SKM-1 (cell line): ENCODE measurements at regions not wholly inside any gene's neighbourhood (a gene's known extent, or its start where the extent isn't known, plus 50 kb on each side); places are given as distances from the start of the nearest gene placed in this dataset.

Experiments
- DNase-seq: peaks from one replicate; lab custom pipeline; 2025; ENCODE audit not compliant: unreplicated experiment; lab: John Stamatoyannopoulos, UW

GRCh38 chr2:121120991-121121390 lies 164.0 kb downstream of the TFCP2L1 start:
- no peak for DNase-seq

GRCh38 chr2:121121661-121122060 lies 163.3 kb downstream of the TFCP2L1 start:
- DNase-seq: no peak

- DNase-seq: no peak
Measured at GRCh38 chr2:121123268-121123667, 161.7 kb downstream of the TFCP2L1 start.

GRCh38 chr2:121124330-121124729 lies 160.7 kb downstream of the TFCP2L1 start:
- DNase-seq: no peak

- no peak for DNase-seq
Measured at GRCh38 chr2:121125350-121125749, 159.7 kb downstream of the TFCP2L1 start.

- DNase-seq: no peak
Measured at GRCh38 chr2:121128741-121129659, 156.0 kb downstream of the TFCP2L1 start.

GRCh38 chr2:121129692-121130091 lies 155.3 kb downstream of the TFCP2L1 start:
- DNase-seq: no peak

GRCh38 chr2:121130301-121130850 lies 154.6 kb downstream of the TFCP2L1 start:
- no peak for DNase-seq

GRCh38 chr2:121131375-121131774 lies 153.6 kb downstream of the TFCP2L1 start:
- no peak for DNase-seq

GRCh38 chr2:121132054-121132761 lies 152.8 kb downstream of the TFCP2L1 start:
- DNase-seq: no peak

- DNase-seq: no peak
Measured at GRCh38 chr2:121132762-121133107, 152.3 kb downstream of the TFCP2L1 start.

- DNase-seq: no peak
Measured at GRCh38 chr2:121133551-121134319, 151.3 kb downstream of the TFCP2L1 start.

GRCh38 chr2:121134728-121135127 lies 150.3 kb downstream of the TFCP2L1 start:
- no peak for DNase-seq

- DNase-seq: no peak
Measured at GRCh38 chr2:121135168-121135853, 149.7 kb downstream of the TFCP2L1 start.

GRCh38 chr2:121136323-121136722 lies 148.7 kb downstream of the TFCP2L1 start:
- DNase-seq: no peak

- no peak for DNase-seq
Measured at GRCh38 chr2:121137571-121137970, 147.4 kb downstream of the TFCP2L1 start.

GRCh38 chr2:121140734-121141133 lies 144.3 kb downstream of the TFCP2L1 start:
- no peak for DNase-seq

- no peak for DNase-seq
Measured at GRCh38 chr2:121142452-121142851, 142.6 kb downstream of the TFCP2L1 start.

- no peak for DNase-seq
Measured at GRCh38 chr2:121144111-121144510, 140.9 kb downstream of the TFCP2L1 start.

GRCh38 chr2:121146630-121147029 lies 138.4 kb downstream of the TFCP2L1 start:
- no peak for DNase-seq

- DNase-seq: no peak
Measured at GRCh38 chr2:121147766-121148165, 137.2 kb downstream of the TFCP2L1 start.
